ENCODE measurements at regions not wholly inside any gene's neighbourhood (a gene's known extent, or its start where the extent isn't known, plus 50 kb on each side); places are given as distances from the start of the nearest gene placed in this dataset.

DNA sequence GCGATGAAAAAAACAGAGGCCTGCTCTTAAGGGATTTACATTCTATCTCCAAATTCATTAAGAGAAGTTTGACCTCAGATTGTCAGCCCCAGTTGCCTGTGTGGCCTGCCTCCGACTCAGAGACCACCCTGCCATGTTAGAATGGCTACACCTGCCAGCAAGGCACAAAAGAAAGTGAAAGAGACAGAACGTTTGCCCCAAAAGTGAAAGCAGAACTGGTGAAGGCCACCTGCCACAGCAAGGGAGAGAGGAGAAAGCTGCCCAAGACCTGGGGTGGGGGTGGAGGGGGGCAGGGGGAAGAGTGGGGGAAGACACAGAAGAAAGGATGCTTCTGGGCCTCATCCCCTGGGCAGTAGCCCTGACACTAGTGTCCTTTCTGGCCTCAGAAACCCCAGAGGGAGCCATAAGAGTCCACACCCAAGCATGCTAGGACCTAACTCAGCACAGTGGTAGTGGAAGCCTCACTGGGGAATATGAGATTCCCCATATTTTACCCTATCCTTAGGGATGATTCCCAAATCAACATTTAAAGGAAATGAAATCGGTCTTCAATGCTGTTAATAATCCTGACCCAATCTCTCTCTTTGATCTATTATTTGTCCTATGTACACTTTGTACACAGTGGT lies 389.7 kb downstream of the TXNL1 start:
- DNase-seq (ENCODE audit: low read depth in 2 of 2): no peak
- H2AFZ ChIP-seq (ENCODE audit: low read length): no peak overlapping the region
- H3K4me2 ChIP-seq (ENCODE audit: extremely low read depth, insufficient read depth, low read length): no peak overlapping the region
- no peak overlapping the region for H3K4me3 ChIP-seq (replicated peaks in 1 of 4; ENCODE audit: control extremely low read depth in 1 of 4, insufficient read depth in 1 of 4, low read depth in 3 of 4, low read length in 4 of 4)
- no peaks in the 10 kb centered on the region for H4K20me1 ChIP-seq (ENCODE audit: control insufficient read depth, extremely low read depth, insufficient read depth, low read length)
- no peaks in the 10 kb centered on the region for H3K9me3 ChIP-seq (ENCODE audit: control insufficient read depth, insufficient read depth, low read depth, low read length)
- no peak overlapping the region for H3K9ac ChIP-seq (ENCODE audit: insufficient read depth, low read length)
- H3K27ac ChIP-seq (ENCODE audit: insufficient read depth, low read length): no peak overlapping the region
- peaks cover 2% of the 10 kb centered on the region for H3K4me1 ChIP-seq (ENCODE audit: control insufficient read depth, extremely low read depth, insufficient read depth, low read length)
- H3K79me2 ChIP-seq (ENCODE audit: control insufficient read depth, insufficient read depth, low read length): no peaks in the 10 kb centered on the region
- H3K36me3 ChIP-seq (ENCODE audit: control insufficient read depth, insufficient read depth, low read length): no peaks in the 10 kb centered on the region
- TF ChIP-seq, protein P1, sequence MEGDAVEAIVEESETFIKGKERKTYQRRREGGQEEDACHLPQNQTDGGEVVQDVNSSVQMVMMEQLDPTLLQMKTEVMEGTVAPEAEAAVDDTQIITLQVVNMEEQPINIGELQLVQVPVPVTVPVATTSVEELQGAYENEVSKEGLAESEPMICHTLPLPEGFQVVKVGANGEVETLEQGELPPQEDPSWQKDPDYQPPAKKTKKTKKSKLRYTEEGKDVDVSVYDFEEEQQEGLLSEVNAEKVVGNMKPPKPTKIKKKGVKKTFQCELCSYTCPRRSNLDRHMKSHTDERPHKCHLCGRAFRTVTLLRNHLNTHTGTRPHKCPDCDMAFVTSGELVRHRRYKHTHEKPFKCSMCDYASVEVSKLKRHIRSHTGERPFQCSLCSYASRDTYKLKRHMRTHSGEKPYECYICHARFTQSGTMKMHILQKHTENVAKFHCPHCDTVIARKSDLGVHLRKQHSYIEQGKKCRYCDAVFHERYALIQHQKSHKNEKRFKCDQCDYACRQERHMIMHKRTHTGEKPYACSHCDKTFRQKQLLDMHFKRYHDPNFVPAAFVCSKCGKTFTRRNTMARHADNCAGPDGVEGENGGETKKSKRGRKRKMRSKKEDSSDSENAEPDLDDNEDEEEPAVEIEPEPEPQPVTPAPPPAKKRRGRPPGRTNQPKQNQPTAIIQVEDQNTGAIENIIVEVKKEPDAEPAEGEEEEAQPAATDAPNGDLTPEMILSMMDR (conservative IDR thresholded peaks at IDR 0.05 in 1 of 2, IDR thresholded peaks at IDR 0.05 in 1 of 2; ENCODE audit: low read depth in 1 of 2, low read length in 2 of 2): no peak
- no peak for TF ChIP-seq EZH2 (IDR thresholded peaks at IDR 0.05; ENCODE audit: low read length, missing control alignments)
- H3K27me3 ChIP-seq (ENCODE audit: control insufficient read depth, insufficient read depth, low read length): no peaks in the 10 kb centered on the region

DNA sequence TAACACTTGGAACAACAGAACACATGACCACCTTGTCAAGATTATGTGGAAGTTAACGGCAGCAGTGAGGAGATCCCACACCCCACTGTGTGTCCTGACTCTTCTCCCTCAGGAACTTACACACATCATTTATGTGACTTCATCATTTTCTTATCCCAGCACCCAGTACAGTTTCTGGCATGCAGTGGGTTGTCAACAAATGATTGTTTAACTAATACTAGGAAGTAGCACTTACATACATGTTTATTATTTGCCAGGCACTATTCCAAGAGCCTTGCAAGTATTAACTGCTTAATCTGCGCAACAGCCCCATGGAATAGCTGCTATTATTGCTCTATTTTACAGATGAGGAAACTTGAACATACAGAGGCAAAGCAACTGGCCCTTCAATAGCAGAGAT lies 391.5 kb downstream of the TXNL1 start:
- Histone ChIP-seq H3K4me1 (ENCODE audit: control insufficient read depth, extremely low read depth, insufficient read depth, low read length) (peaks cover 2% of the 10 kb centered on the region), H3K9me3 (ENCODE audit: control insufficient read depth, insufficient read depth, low read depth, low read length) (no peaks in the 10 kb centered on the region), H3K9ac (ENCODE audit: insufficient read depth, low read length) (no peak overlapping the region), H2AFZ (ENCODE audit: low read length) (no peak overlapping the region), H3K79me2 (ENCODE audit: control insufficient read depth, insufficient read depth, low read length) (no peaks in the 10 kb centered on the region), H3K4me2 (ENCODE audit: extremely low read depth, insufficient read depth, low read length) (no peak overlapping the region), H3K27ac (ENCODE audit: insufficient read depth, low read length) (no peak overlapping the region), H3K4me3 (replicated peaks in 1 of 4; ENCODE audit: control extremely low read depth in 1 of 4, insufficient read depth in 1 of 4, low read depth in 3 of 4, low read length in 4 of 4) (no peak overlapping the region), H3K36me3 (ENCODE audit: control insufficient read depth, insufficient read depth, low read length) (no peaks in the 10 kb centered on the region), H4K20me1 (ENCODE audit: control insufficient read depth, extremely low read depth, insufficient read depth, low read length) (no peaks in the 10 kb centered on the region), H3K27me3 (ENCODE audit: control insufficient read depth, insufficient read depth, low read length) (no peaks in the 10 kb centered on the region)
- peak in 1 of 2 donors; percentile 11 for DNase-seq (ENCODE audit: low read depth in 2 of 2)
- TF ChIP-seq EZH2 (IDR thresholded peaks at IDR 0.05; ENCODE audit: low read length, missing control alignments): no peak
- TF ChIP-seq, protein P1 (conservative IDR thresholded peaks at IDR 0.05 in 1 of 2, IDR thresholded peaks at IDR 0.05 in 1 of 2; ENCODE audit: low read depth in 1 of 2, low read length in 2 of 2): no peak

DNA sequence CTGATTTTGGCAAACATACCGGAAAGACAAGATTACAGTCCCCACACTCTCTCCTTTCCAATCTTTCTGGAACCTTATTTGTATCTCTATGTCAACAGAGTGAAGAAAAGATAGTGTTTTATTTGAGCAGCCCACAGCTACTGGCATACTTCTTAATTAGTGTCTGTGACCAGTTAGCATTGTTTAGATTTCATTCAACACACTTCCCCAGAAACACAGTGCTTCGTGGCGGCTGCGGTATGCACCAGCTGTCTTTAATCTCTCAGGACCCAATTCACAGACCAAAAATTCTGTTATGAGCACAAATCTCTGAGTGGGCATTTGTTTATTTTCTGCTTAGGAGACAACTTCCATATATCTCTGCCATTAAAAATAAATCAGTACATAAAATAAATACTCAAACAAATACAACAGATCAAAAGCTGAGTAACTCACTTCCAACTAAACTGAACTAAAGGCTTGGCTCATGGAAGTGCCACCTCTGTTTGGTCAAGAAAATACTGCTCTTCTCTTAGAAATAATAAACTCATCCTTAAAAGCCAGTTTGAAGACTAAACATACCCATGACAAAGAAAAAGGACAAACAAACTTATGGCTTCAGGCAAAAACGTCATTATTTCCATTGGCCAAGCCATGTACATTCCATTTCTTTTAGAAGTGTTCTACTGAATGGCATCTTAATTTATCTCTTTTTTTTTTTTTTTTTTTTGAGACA lies 392.4 kb downstream of the TXNL1 start:
- Histone ChIP-seq H3K79me2 (ENCODE audit: control insufficient read depth, insufficient read depth, low read length) (no peaks in the 10 kb centered on the region), H4K20me1 (ENCODE audit: control insufficient read depth, extremely low read depth, insufficient read depth, low read length) (no peaks in the 10 kb centered on the region), H3K4me2 (ENCODE audit: extremely low read depth, insufficient read depth, low read length) (peak overlapping the region; percentile 11), H3K4me3 (replicated peaks in 1 of 4; ENCODE audit: control extremely low read depth in 1 of 4, insufficient read depth in 1 of 4, low read depth in 3 of 4, low read length in 4 of 4) (no peak overlapping the region), H2AFZ (ENCODE audit: low read length) (no peak overlapping the region), H3K9me3 (ENCODE audit: control insufficient read depth, insufficient read depth, low read depth, low read length) (no peaks in the 10 kb centered on the region), H3K9ac (ENCODE audit: insufficient read depth, low read length) (no peak overlapping the region), H3K27ac (ENCODE audit: insufficient read depth, low read length) (no peak overlapping the region), H3K4me1 (ENCODE audit: control insufficient read depth, extremely low read depth, insufficient read depth, low read length) (peaks cover 2% of the 10 kb centered on the region), H3K36me3 (ENCODE audit: control insufficient read depth, insufficient read depth, low read length) (no peaks in the 10 kb centered on the region), H3K27me3 (ENCODE audit: control insufficient read depth, insufficient read depth, low read length) (no peaks in the 10 kb centered on the region)
- peak; percentile 52 to 82 for DNase-seq (ENCODE audit: low read depth in 2 of 2)
- TF ChIP-seq, protein P1 (conservative IDR thresholded peaks at IDR 0.05 in 1 of 2, IDR thresholded peaks at IDR 0.05 in 1 of 2; ENCODE audit: low read depth in 1 of 2, low read length in 2 of 2): no peak
- no peak for TF ChIP-seq EZH2 (IDR thresholded peaks at IDR 0.05; ENCODE audit: low read length, missing control alignments)

Measured in fibroblast of lung (primary cell).